ENCODE measurements at regions not wholly inside any gene's neighbourhood (a gene's known extent, or its start where the extent isn't known, plus 50 kb on each side); places are given as distances from the start of the nearest gene placed in this dataset.

DNA sequence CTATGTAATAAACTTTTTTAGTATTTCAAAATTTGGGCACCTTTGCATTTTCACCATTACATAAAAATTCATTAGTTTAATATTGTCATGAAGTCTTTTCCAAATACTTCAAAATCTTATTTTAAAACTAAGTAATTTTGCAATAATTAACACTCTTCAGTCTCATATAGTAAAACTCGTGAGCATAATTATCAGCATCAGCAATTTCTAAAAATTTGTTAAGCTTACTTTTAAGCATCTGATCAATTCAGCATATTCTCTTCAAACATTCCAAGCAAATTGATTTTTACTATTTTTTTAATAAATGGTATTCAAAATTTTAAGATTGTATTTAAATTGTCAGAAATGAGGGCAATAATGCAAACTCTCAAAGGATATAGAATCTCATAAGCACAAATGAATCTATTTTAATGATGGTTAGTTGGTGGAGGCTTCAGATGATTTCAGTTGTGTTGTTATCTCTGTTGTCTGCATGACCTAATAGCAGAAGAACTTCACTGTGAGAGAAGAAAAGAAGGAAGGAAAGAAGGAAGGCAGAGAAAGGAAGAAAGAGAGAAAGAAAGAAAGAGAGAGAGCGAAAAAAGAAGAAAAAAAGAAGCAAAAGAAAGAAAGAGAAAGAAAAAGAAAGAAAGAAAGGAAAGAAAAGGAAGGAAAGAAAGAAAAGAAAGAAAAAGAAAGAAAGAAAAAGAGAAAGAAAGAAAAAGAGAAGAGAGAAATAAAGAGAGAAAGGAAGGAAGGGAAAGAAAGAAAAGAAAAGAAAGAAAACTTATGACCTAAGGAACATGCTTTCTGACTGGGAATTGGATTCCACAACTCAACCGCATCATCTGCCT lies 860.5 kb downstream of the NCAM2 start:
- TF ChIP-seq TAF1 (IDR thresholded peaks at IDR 0.05; ENCODE audit: borderline replicate concordance, insufficient read depth, low read length) = no peak
- TF ChIP-seq, protein P1, sequence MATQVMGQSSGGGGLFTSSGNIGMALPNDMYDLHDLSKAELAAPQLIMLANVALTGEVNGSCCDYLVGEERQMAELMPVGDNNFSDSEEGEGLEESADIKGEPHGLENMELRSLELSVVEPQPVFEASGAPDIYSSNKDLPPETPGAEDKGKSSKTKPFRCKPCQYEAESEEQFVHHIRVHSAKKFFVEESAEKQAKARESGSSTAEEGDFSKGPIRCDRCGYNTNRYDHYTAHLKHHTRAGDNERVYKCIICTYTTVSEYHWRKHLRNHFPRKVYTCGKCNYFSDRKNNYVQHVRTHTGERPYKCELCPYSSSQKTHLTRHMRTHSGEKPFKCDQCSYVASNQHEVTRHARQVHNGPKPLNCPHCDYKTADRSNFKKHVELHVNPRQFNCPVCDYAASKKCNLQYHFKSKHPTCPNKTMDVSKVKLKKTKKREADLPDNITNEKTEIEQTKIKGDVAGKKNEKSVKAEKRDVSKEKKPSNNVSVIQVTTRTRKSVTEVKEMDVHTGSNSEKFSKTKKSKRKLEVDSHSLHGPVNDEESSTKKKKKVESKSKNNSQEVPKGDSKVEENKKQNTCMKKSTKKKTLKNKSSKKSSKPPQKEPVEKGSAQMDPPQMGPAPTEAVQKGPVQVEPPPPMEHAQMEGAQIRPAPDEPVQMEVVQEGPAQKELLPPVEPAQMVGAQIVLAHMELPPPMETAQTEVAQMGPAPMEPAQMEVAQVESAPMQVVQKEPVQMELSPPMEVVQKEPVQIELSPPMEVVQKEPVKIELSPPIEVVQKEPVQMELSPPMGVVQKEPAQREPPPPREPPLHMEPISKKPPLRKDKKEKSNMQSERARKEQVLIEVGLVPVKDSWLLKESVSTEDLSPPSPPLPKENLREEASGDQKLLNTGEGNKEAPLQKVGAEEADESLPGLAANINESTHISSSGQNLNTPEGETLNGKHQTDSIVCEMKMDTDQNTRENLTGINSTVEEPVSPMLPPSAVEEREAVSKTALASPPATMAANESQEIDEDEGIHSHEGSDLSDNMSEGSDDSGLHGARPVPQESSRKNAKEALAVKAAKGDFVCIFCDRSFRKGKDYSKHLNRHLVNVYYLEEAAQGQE (IDR thresholded peaks at IDR 0.05; ENCODE audit: insufficient read depth in 1 of 2, low read depth in 2 of 2, low read length in 2 of 2) = no peak
